ENCODE measurements at regions not wholly inside any gene's neighbourhood (a gene's known extent, or its start where the extent isn't known, plus 50 kb on each side); places are given as distances from the start of the nearest gene placed in this dataset.

DNA sequence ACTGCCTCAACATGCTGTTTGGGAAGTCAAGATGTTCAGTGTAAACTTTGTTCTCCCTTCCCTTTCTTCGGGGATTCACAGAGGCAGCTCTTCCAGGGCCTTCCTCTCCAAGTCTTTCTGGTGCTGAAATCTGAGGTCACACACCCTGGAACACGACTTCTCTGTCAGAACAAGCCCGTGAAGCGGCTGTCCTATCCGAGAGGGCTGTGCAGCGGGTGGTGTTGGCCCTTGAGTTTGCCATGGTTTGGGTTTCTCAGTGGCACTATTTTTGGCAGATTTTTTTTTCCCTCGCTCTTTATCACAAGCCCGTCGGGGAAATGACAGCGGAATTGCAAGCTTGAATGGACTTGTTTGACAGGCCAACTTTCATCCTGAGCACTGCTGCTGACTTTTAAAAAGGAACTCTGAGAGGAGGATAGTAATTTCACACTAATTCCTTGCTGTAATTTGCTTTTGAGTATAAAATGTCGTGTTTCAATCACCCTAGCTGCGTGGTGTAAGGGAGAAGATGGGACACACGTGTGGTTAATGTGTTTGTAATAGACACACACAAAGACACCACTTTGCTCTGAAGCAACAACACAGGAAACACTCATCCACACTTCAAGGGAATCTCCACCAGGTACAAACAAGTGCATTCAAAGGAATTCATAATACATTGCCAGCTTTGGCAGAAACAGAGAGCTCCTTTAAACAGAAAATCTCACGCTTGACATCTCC is 60.1 kb upstream of the TARBP1 start:
- POLR2A ChIA-PET = no interaction called here
- H3K79me2 ChIP-seq (ENCODE audit: insufficient read depth, low read length) = no peaks in the 10 kb centered on the region
- H4K20me1 ChIP-seq (ENCODE audit: insufficient read depth) = no peaks in the 10 kb centered on the region
- TF ChIP-seq POLR2A (IDR thresholded peaks at IDR 0.05; ENCODE audit: borderline replicate concordance, extremely low read depth, insufficient read depth, insufficient read length) = no peak
- TF ChIP-seq POLR2AphosphoS5 (IDR thresholded peaks at IDR 0.05; ENCODE audit: low read depth, low read length) = no peak
- TF ChIP-seq REST (IDR thresholded peaks at IDR 0.05; ENCODE audit: low read depth) = no peak
- TF ChIP-seq SRF (IDR thresholded peaks at IDR 0.05; ENCODE audit: low read depth) = no peak
- TF ChIP-seq JUND (IDR thresholded peaks at IDR 0.05) = no peak
- TF ChIP-seq CTCF (IDR thresholded peaks at IDR 0.05 in 2 of 3, conservative IDR thresholded peaks at IDR 0.05 in 1 of 3; ENCODE audit: borderline replicate concordance in 1 of 3, insufficient read depth in 1 of 3, low read depth in 2 of 3, low read length in 2 of 3) = no peak
- TF ChIP-seq ZNF274 (IDR thresholded peaks at IDR 0.05; ENCODE audit: low read depth, low read length) = no peak
- no peak for TF ChIP-seq CEBPB (IDR thresholded peaks at IDR 0.05; ENCODE audit: low read depth)
- no peak for TF ChIP-seq YY1 (IDR thresholded peaks at IDR 0.05; ENCODE audit: extremely low read depth, insufficient replicate concordance, low read depth, low read length)
- TF ChIP-seq, protein P1, sequence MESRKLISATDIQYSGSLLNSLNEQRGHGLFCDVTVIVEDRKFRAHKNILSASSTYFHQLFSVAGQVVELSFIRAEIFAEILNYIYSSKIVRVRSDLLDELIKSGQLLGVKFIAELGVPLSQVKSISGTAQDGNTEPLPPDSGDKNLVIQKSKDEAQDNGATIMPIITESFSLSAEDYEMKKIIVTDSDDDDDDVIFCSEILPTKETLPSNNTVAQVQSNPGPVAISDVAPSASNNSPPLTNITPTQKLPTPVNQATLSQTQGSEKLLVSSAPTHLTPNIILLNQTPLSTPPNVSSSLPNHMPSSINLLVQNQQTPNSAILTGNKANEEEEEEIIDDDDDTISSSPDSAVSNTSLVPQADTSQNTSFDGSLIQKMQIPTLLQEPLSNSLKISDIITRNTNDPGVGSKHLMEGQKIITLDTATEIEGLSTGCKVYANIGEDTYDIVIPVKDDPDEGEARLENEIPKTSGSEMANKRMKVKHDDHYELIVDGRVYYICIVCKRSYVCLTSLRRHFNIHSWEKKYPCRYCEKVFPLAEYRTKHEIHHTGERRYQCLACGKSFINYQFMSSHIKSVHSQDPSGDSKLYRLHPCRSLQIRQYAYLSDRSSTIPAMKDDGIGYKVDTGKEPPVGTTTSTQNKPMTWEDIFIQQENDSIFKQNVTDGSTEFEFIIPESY (IDR thresholded peaks at IDR 0.05; ENCODE audit: extremely low read depth, insufficient replicate concordance, low read length) = no peak
- no peak for TF ChIP-seq EZH2 (IDR thresholded peaks at IDR 0.05)
- TF ChIP-seq, protein P2, sequence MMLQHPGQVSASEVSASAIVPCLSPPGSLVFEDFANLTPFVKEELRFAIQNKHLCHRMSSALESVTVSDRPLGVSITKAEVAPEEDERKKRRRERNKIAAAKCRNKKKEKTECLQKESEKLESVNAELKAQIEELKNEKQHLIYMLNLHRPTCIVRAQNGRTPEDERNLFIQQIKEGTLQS (IDR thresholded peaks at IDR 0.05) = no peak
- no peak for TF ChIP-seq SIN3A (IDR thresholded peaks at IDR 0.05; ENCODE audit: low read depth)
- no peak for TF ChIP-seq MAX (IDR thresholded peaks at IDR 0.05)
- no peak for TF ChIP-seq ZFX (IDR thresholded peaks at IDR 0.05)
- no peak for TF ChIP-seq RAD21 (IDR thresholded peaks at IDR 0.05; ENCODE audit: low read depth)
- no peak overlapping the region for H3K9ac ChIP-seq (ENCODE audit: low read length)
- RAD21 ChIA-PET (ENCODE audit: low non-redundant PET in 1 of 2, low total read pairs in 2 of 2, uncharacterized antibody in 2 of 2, unreplicated experiment in 2 of 2) = no interaction called here
- no peaks in the 10 kb centered on the region for H3K9me3 ChIP-seq (ENCODE audit: control insufficient read depth in 1 of 2, insufficient read depth in 1 of 2, low read depth in 1 of 2, low read length in 2 of 2)
- no peaks in the 10 kb centered on the region for H3K27me3 ChIP-seq (ENCODE audit: insufficient read depth, low read length)
- H3K9me2 ChIP-seq (ENCODE audit: insufficient read depth) = no peaks in the 10 kb centered on the region
- DNase-seq (ENCODE audit: low read depth, low spot score) = no peak
- H3K4me1 ChIP-seq (ENCODE audit: control insufficient read depth in 1 of 2, insufficient read depth in 2 of 2, low read length in 2 of 2) = peaks cover 4 to 6% of the 10 kb centered on the region in 2 experiments; a peak in 1 of 4 replicates
- CTCF ChIA-PET = interaction anchor here (0.9 kb wide), 1 partner anchor 59 kb away, joined by 3 read pairs; no protein-coding TSS in a partner anchor
- no peak overlapping the region for H3K4me2 ChIP-seq (ENCODE audit: low read length)
- no TSS peak for BruUV-seq (replicated peaks)
- ATAC-seq = no peak
- no peak overlapping the region for H3K27ac ChIP-seq (ENCODE audit: low read depth, low read length)
- no peaks in the 10 kb centered on the region for H3K36me3 ChIP-seq (ENCODE audit: control insufficient read depth in 1 of 2, insufficient read depth in 2 of 2, low read length in 2 of 2)
- no peak overlapping the region for H2AFZ ChIP-seq (ENCODE audit: low read depth, low read length, poor library complexity, severe bottlenecking)
- H3K4me3 ChIP-seq (replicated peaks in 1 of 2; ENCODE audit: low read depth in 1 of 2, low read length in 2 of 2) = no peak overlapping the region
- intact Hi-C loops (cut with micrococcal nuclease) = no loop called here
